H1 (cell line): ENCODE measurements at regions not wholly inside any gene's neighbourhood (a gene's known extent, or its start where the extent isn't known, plus 50 kb on each side); places are given as distances from the start of the nearest gene placed in this dataset.
A peak's percentile ranks its signal among the peaks of the same experiment; 100 is the strongest.
"Not testable (repeated sequence)": the region's sequence is repeated elsewhere in the genome, so short reads cannot be mapped to it uniquely, and the experiment has no call there.

Experiments used
- CTCF ChIA-PET: fragments of 300-600 bp; sonication (Branson Sonifier 250); formaldehyde crosslinking; loops from one replicate; lab custom pipeline; 2021; ENCODE audit not compliant: partially characterized antibody; lab: Charles Lee
- POLR2A ChIA-PET: fragments of 300-600 bp; sonication (Branson Sonifier 250); formaldehyde crosslinking; loops from one replicate; lab custom pipeline; 2021; ENCODE audit warnings: inconsistent platforms; ENCODE audit not compliant: partially characterized antibody; lab: Charles Lee
- DNase-seq, 2 experiments: peaks; one replicate each; pipeline versions ENCODE4 v3.0.0 to v3.0.0-alpha.2; 2010 to 2022; ENCODE audit warnings: low spot score in 2 of 2, low read depth in 1 of 2, mixed read lengths in 1 of 2
- FAIRE-seq: peaks from 2 replicates; lab custom pipeline; 2011; peaks lifted over from hg19 to GRCh38; lab: Jason Lieb, UNC
- H2AFZ ChIP-seq: 2 replicates; pipeline ENCODE4 v1.8.1; 2012; ENCODE audit warnings: low read length, inconsistent platforms
- H2AK5ac ChIP-seq: 2 replicates; pipeline ENCODE4 v1.6.1; 2013; ENCODE audit warnings: low read depth, low read length
- H2BK120ac ChIP-seq: replicated peaks from 2 replicates; pipeline ENCODE3; 2013; ENCODE audit warnings: low read depth, low read length, inconsistent platforms
- H2BK12ac ChIP-seq: 2 replicates; pipeline ENCODE4 v1.6.1; 2013; ENCODE audit warnings: low read depth, low read length
- H2BK15ac ChIP-seq: 2 replicates; pipeline ENCODE4 v1.6.1; 2013; ENCODE audit warnings: low read length
- H2BK20ac ChIP-seq: 2 replicates; pipeline ENCODE4 v1.6.1; 2013; ENCODE audit warnings: low read length
- H2BK5ac ChIP-seq: 2 replicates; pipeline ENCODE4 v1.6.1; 2013; ENCODE audit warnings: low read depth, low read length
- H3K14ac ChIP-seq: 2 replicates; pipeline ENCODE4 v1.6.1; 2013; ENCODE audit warnings: inconsistent platforms; ENCODE audit not compliant: insufficient read length
- H3K18ac ChIP-seq: 2 replicates; pipeline ENCODE4 v1.6.1; 2013; ENCODE audit warnings: low read length; ENCODE audit errors: extremely low read depth
- H3K23ac ChIP-seq: 2 replicates; pipeline ENCODE4 v1.6.1; 2013; ENCODE audit warnings: inconsistent platforms; ENCODE audit not compliant: insufficient read length
- H3K23me2 ChIP-seq: 2 replicates; pipeline ENCODE4 v1.6.1; 2013; ENCODE audit warnings: low read depth, low read length
- H3K27ac ChIP-seq: 2 replicates; pipeline ENCODE4 v1.6.1; 2011; ENCODE audit warnings: low read depth, low read length, inconsistent platforms
- H3K27me3 ChIP-seq, 4 experiments: replicated peaks in 1 of 4; 1 replicate in 1 of 4; 2 replicates in 3 of 4; pipeline versions ENCODE4 v1.6.1 to v1.8.1; 2011 to 2013; ENCODE audit warnings: low read length in 3 of 4, mild to moderate bottlenecking in 3 of 4, inconsistent platforms in 2 of 4, mixed read lengths in 2 of 4, moderate library complexity in 1 of 4; ENCODE audit not compliant: control insufficient read depth in 3 of 4, insufficient read depth in 3 of 4; ENCODE audit errors: extremely low read depth in 1 of 4
- H3K36me3 ChIP-seq, 4 experiments: 2 replicates each; pipeline versions ENCODE4 v1.6.1 to v1.8.1; 2011 to 2013; ENCODE audit warnings: mild to moderate bottlenecking in 4 of 4, low read length in 3 of 4, moderate library complexity in 2 of 4, control low read depth in 1 of 4, inconsistent platforms in 1 of 4; ENCODE audit not compliant: insufficient read depth in 4 of 4, control insufficient read depth in 2 of 4
- H3K4ac ChIP-seq: replicated peaks from 2 replicates; pipeline ENCODE3; 2013; ENCODE audit warnings: low read length, low read depth, mixed read lengths, inconsistent platforms; ENCODE audit not compliant: insufficient read length
- H3K4me1 ChIP-seq, 4 experiments: replicated peaks in 1 of 4; 1 replicate in 1 of 4; 2 replicates in 3 of 4; pipeline versions ENCODE4 v1.6.1 to v1.8.1; 2011 to 2013; ENCODE audit warnings: low read length in 3 of 4, inconsistent platforms in 2 of 4, mixed read lengths in 1 of 4; ENCODE audit not compliant: insufficient read depth in 4 of 4, control insufficient read depth in 3 of 4
- H3K4me2 ChIP-seq, 2 experiments: 2 replicates each; pipeline versions ENCODE4 v1.6.1 to v1.8.1; 2011 to 2013; ENCODE audit warnings: low read depth in 2 of 2, low read length in 2 of 2, control low read depth in 1 of 2, inconsistent platforms in 1 of 2, mild to moderate bottlenecking in 1 of 2; ENCODE audit not compliant: insufficient read depth in 1 of 2
- H3K4me3 ChIP-seq, 4 experiments: fragments of 200-600, 300-600 bp in 1 of 4; sonication (generic), shearing (Covaris generic), sonication (Bioruptor Twin) in 1 of 4; 2 replicates each; pipeline versions ENCODE4 v1.5.1 to v1.8.1; 2011 to 2016; ENCODE audit warnings: low read length in 4 of 4, low read depth in 3 of 4, control low read depth in 2 of 4, inconsistent platforms in 2 of 4, mild to moderate bottlenecking in 2 of 4, mixed read lengths in 1 of 4, moderate library complexity in 1 of 4; ENCODE audit not compliant: insufficient read depth in 2 of 4; ENCODE audit errors: extremely low read depth in 1 of 4
- H3K56ac ChIP-seq: replicated peaks from 2 replicates; pipeline ENCODE3; 2013; ENCODE audit warnings: low read depth, mild to moderate bottlenecking, mixed read lengths, low read length, inconsistent platforms; ENCODE audit not compliant: insufficient read length
- H3K79me1 ChIP-seq: 2 replicates; pipeline ENCODE4 v1.6.1; 2013; ENCODE audit warnings: low read depth, low read length, control low read depth
- H3K79me2 ChIP-seq, 2 experiments: 2 replicates each; pipeline versions ENCODE4 v1.6.1 to v1.8.1; 2012 to 2013; ENCODE audit warnings: low read length in 2 of 2, mild to moderate bottlenecking in 2 of 2, inconsistent platforms in 1 of 2; ENCODE audit not compliant: insufficient read depth in 2 of 2, control insufficient read depth in 1 of 2
- H3K9ac ChIP-seq, 4 experiments: replicated peaks in 1 of 4; 1 replicate in 1 of 4; 2 replicates in 3 of 4; pipeline versions ENCODE4 v1.6.1 to v1.8.1; 2011 to 2013; ENCODE audit warnings: low read depth in 3 of 4, low read length in 3 of 4, control low read depth in 2 of 4, mild to moderate bottlenecking in 2 of 4, moderate library complexity in 2 of 4, inconsistent platforms in 1 of 4; ENCODE audit errors: extremely low read depth in 1 of 4
- H3K9me3 ChIP-seq, 2 experiments: 2 replicates each; pipeline versions ENCODE4 v1.6.1 to v1.8.1; 2012 to 2013; ENCODE audit warnings: mild to moderate bottlenecking in 2 of 2, moderate library complexity in 2 of 2, control low read depth in 1 of 2, inconsistent platforms in 1 of 2, low read depth in 1 of 2, low read length in 1 of 2, mixed read lengths in 1 of 2; ENCODE audit not compliant: insufficient read depth in 2 of 2
- H4K20me1 ChIP-seq, 2 experiments: replicated peaks in 1 of 2; 2 replicates each; pipeline versions ENCODE3 to v1.8.1; 2011 to 2013; ENCODE audit warnings: inconsistent platforms in 2 of 2, low read length in 2 of 2, mild to moderate bottlenecking in 1 of 2; ENCODE audit not compliant: insufficient read depth in 2 of 2, control insufficient read depth in 1 of 2
- H4K5ac ChIP-seq: 2 replicates; pipeline ENCODE4 v1.6.1; 2013; ENCODE audit warnings: low read length, low read depth, mixed read lengths, inconsistent platforms; ENCODE audit not compliant: insufficient read length
- H4K8ac ChIP-seq: 2 replicates; pipeline ENCODE4 v1.8.0; 2013; ENCODE audit warnings: mild to moderate bottlenecking, moderate library complexity, low read length, inconsistent platforms; ENCODE audit not compliant: insufficient read depth; ENCODE audit errors: extremely low read depth
- H4K91ac ChIP-seq: replicated peaks from 2 replicates; pipeline ENCODE3; 2013; ENCODE audit warnings: low read length, mixed read lengths, inconsistent platforms; ENCODE audit not compliant: insufficient read length
- WGBS, 2 experiments: shearing (Covaris generic) in 1 of 2; methylation state at CpG; one replicate each; pipeline versions ENCODE4 v1.1.6 to v1.1.7; 2013 to 2015; ENCODE audit warnings: low lambda C conversion rate in 2 of 2, mixed read lengths in 2 of 2, inconsistent platforms in 1 of 2, low coverage in 1 of 2, missing lambda C conversion rate in 1 of 2; ENCODE audit not compliant: insufficient replicate concordance in 2 of 2, insufficient coverage in 1 of 2, insufficient read length in 1 of 2; ENCODE audit errors: extremely low coverage in 1 of 2, missing lambda C conversion rate in 1 of 2; 5-methylcytosine and 5-hydroxymethylcytosine counted together

- H2AFZ ChIP-seq, CTCF ChIA-PET, H3K4ac ChIP-seq, H3K14ac ChIP-seq, H3K18ac ChIP-seq, H3K79me1 ChIP-seq, H3K4me2 ChIP-seq, H3K9me3 ChIP-seq, H2BK120ac ChIP-seq, H3K23ac ChIP-seq, H2BK20ac ChIP-seq, FAIRE-seq, H3K9ac ChIP-seq, H2BK12ac ChIP-seq, H3K79me2 ChIP-seq, H4K8ac ChIP-seq, H3K27ac ChIP-seq, H2BK5ac ChIP-seq, H2AK5ac ChIP-seq, POLR2A ChIA-PET, H4K5ac ChIP-seq, H3K36me3 ChIP-seq, H2BK15ac ChIP-seq, H4K20me1 ChIP-seq, H3K4me3 ChIP-seq, H3K4me1 ChIP-seq, H4K91ac ChIP-seq, H3K27me3 ChIP-seq, H3K56ac ChIP-seq: not testable (repeated sequence)
- DNase-seq, result peak in 1 of 2 experiments; percentile 41
- peaks cover 13% of the 10 kb centered on the region; the same call in 1 of the 2 replicates for H3K23me2 ChIP-seq
- WGBS, 2 experiments, result 92% methylated on average over 11 of the region's 21 CpGs; no CpG with 5 or more reads in 1 of the 2 experiments
These were observed 209.5 kb downstream of the LAT start for GRCh38 chr16:29194185-29194844.

DNA sequence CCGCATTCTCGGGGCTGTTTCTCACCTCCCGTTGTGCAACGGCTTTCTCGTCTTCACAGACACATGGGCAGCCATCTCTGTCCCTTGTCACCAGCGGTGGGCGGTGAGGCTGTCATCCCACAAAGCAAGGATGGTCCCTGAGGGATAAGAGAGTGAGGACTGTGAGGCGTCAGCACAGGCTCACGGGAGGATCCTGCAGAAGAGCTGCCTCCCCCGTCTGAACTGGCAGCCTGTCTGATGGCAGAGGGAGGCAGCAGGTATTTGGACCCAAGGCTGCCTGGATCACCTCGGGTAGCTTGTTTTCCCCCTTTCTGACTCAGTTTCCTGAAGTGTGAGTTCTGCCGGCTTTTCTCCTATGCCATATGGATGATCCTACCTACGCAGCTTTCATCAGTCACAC is 208.8 kb downstream of the LAT start:
- H3K9ac ChIP-seq, H4K5ac ChIP-seq, FAIRE-seq, H3K4ac ChIP-seq, H3K18ac ChIP-seq, H3K14ac ChIP-seq, H4K91ac ChIP-seq, H4K20me1 ChIP-seq, H3K9me3 ChIP-seq, H2BK120ac ChIP-seq, H2BK5ac ChIP-seq, POLR2A ChIA-PET, H3K56ac ChIP-seq, H2BK20ac ChIP-seq, H2BK12ac ChIP-seq, H2AK5ac ChIP-seq, H3K4me1 ChIP-seq, H3K4me3 ChIP-seq, H3K79me2 ChIP-seq, H3K36me3 ChIP-seq, H2BK15ac ChIP-seq, H3K79me1 ChIP-seq, H3K27me3 ChIP-seq, H3K4me2 ChIP-seq, H4K8ac ChIP-seq, H3K23ac ChIP-seq, H2AFZ ChIP-seq, H3K27ac ChIP-seq: not testable (repeated sequence)
- WGBS, 2 experiments, result 89% methylated on average over 12 of the region's 13 CpGs; no CpG with 5 or more reads in 1 of the 2 experiments
- H3K23me2 ChIP-seq, result peaks cover 13% of the 10 kb centered on the region; the same call in 1 of the 2 replicates
- CTCF ChIA-PET, result interaction anchor here (0.7 to 2.1 kb wide), 2 partner anchors 14 to 123 kb away, joined by 3 to 7 read pairs; no protein-coding TSS in a partner anchor
- peak in 1 of 2 experiments; percentile 35 for DNase-seq
